Naive thymus-derived CD8-positive, alpha-beta T cell (primary cell): ENCODE measurements at regions not wholly inside any gene's neighbourhood (a gene's known extent, or its start where the extent isn't known, plus 50 kb on each side); places are given as distances from the start of the nearest gene placed in this dataset.
"Not testable (repeated sequence)": the region's sequence is repeated elsewhere in the genome, so short reads cannot be mapped to it uniquely, and the experiment has no call there.

ENCODE experiments used
- ATAC-seq, 2 donors: fragments of 150-1000 bp; cut with Tn5 transposase in 1 of 2; sonication (Bioruptor Pico), chemical (Tn5 transposase) in 1 of 2; 1 replicate in 1 of 2; 2 replicates in 1 of 2; pipeline ENCODE4 v1.10.0; 2021; ENCODE audit warnings: mild to moderate bottlenecking in 2 of 2, moderate library complexity in 2 of 2
- POLR2A ChIA-PET: fragments of 350-600 bp; sonication (Branson Sonifier 250); formaldehyde crosslinking; loops from one replicate; lab custom pipeline; 2021; ENCODE audit warnings: antibody characterized with exemption; lab: Charles Lee
- DNase-seq, 10 donors: peaks; one replicate each; pipeline versions ENCODE4 v3.0.0 to v3.0.0-alpha.2; 2020 to 2022
- H3K27ac Mint-ChIP-seq, 10 donors: one replicate each; pipeline ENCODE4 v1.8.0; 2020 to 2022; ENCODE audit warnings: mild to moderate bottlenecking in 10 of 10, mixed read lengths in 10 of 10, moderate library complexity in 4 of 10, inconsistent platforms in 1 of 10
- H3K27me3 Mint-ChIP-seq, 5 donors: one replicate each; pipeline ENCODE4 v1.8.0; 2021 to 2022; ENCODE audit warnings: mixed read lengths in 5 of 5
- H3K36me3 Mint-ChIP-seq, 3 donors: one replicate each; pipeline ENCODE4 v1.8.0; 2020 to 2022; ENCODE audit warnings: mixed read lengths in 3 of 3, mild to moderate bottlenecking in 2 of 3, inconsistent platforms in 1 of 3
- H3K4me1 Mint-ChIP-seq, 4 donors: one replicate each; pipeline ENCODE4 v1.8.0; 2021 to 2022; ENCODE audit warnings: mixed read lengths in 4 of 4
- H3K4me3 Mint-ChIP-seq, 10 donors: one replicate each; pipeline ENCODE4 v1.8.0; 2020 to 2022; ENCODE audit warnings: mild to moderate bottlenecking in 10 of 10, mixed read lengths in 10 of 10, moderate library complexity in 6 of 10, inconsistent platforms in 1 of 10
- H3K9me3 Mint-ChIP-seq, 9 donors: one replicate each; pipeline ENCODE4 v1.8.0; 2020 to 2022; ENCODE audit warnings: mixed read lengths in 9 of 9, mild to moderate bottlenecking in 3 of 9, inconsistent platforms in 1 of 9, moderate library complexity in 1 of 9

- Mint-ChIP-seq H3K27me3 (no peaks in the 10 kb centered on the region), H3K9me3 (peaks cover 0 to 11% (median 8%) of the 10 kb centered on the region in 9 donors), H3K4me3 (no peak overlapping the region), H3K27ac (no peak overlapping the region), H3K36me3 (peaks cover 0 to 7% (median 0%) of the 10 kb centered on the region in 3 donors), H3K4me1 (no peaks in the 10 kb centered on the region)
- POLR2A ChIA-PET, result no interaction called here
- ATAC-seq (no peak), DNase-seq (no peak)
Observed at GRCh38 chr6:66051812-66052211, 344.8 kb upstream of the EYS start.

- Mint-ChIP-seq H3K9me3 (peaks cover 0 to 29% (median 10%) of the 10 kb centered on the region in 9 donors), H3K36me3 (peaks cover 0 to 11% (median 0%) of the 10 kb centered on the region in 3 donors), H3K4me3 (no peak overlapping the region), H3K4me1 (no peaks in the 10 kb centered on the region), H3K27ac (no peak overlapping the region), H3K27me3 (no peaks in the 10 kb centered on the region)
- POLR2A ChIA-PET, result no interaction called here
- DNase-seq (no peak), ATAC-seq (no peak)
Observed at GRCh38 chr6:66048684-66049474, 341.9 kb upstream of the EYS start.

GRCh38 chr6:66032626-66033025 lies 325.6 kb upstream of the EYS start:
- POLR2A ChIA-PET, result no interaction called here
- H3K27me3 Mint-ChIP-seq, result no peaks in the 10 kb centered on the region
- no peak overlapping the region for H3K4me3 Mint-ChIP-seq
- H3K4me1 Mint-ChIP-seq, result no peaks in the 10 kb centered on the region
- no peak for DNase-seq
- no peaks in the 10 kb centered on the region for H3K36me3 Mint-ChIP-seq
- no peak overlapping the region for H3K27ac Mint-ChIP-seq
- peaks cover 0 to 20% (median 9%) of the 10 kb centered on the region in 9 donors for H3K9me3 Mint-ChIP-seq
- ATAC-seq, result no peak

- Mint-ChIP-seq H3K27ac (no peak overlapping the region), H3K9me3 (peaks cover 0 to 21% (median 8%) of the 10 kb centered on the region in 9 donors), H3K27me3 (no peaks in the 10 kb centered on the region), H3K4me3 (no peak overlapping the region), H3K36me3 (no peaks in the 10 kb centered on the region), H3K4me1 (no peaks in the 10 kb centered on the region)
- DNase-seq (no peak), ATAC-seq (no peak)
- POLR2A ChIA-PET, result no interaction called here
Observed at GRCh38 chr6:66029391-66029790, 322.4 kb upstream of the EYS start.

DNA sequence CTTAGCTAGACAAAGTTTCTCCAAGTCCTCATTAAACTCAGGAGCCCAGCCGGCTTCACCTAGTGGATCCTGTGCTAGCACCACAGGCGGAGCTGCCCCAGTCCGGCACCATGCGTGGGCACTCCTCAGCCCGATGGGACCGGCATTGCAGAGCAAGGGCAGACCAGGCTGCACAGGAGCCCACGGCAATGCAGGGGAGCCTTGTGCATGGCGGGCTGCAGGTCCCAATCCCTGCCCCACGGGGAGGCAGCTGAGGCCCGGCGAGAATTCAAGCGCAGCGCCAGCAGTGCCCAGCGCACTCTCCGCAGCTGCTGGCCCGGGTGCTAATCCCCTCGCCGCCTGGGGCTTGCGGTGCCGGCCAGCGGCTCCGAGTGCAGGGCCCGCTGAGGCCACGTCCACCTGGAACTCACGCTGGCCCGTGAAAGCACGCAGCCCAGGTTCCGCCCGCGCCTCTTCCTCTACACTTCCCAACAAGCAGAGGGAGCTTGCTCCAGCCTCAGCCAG lies 292.3 kb upstream of the EYS start:
- Mint-ChIP-seq H3K36me3 (no peaks in the 10 kb centered on the region), H3K9me3 (peaks cover 0 to 14% (median 4%) of the 10 kb centered on the region in 9 donors), H3K27ac (no peak overlapping the region), H3K4me1 (no peaks in the 10 kb centered on the region), H3K4me3 (no peak overlapping the region), H3K27me3 (no peaks in the 10 kb centered on the region)
- POLR2A ChIA-PET, result no interaction called here
- DNase-seq (no peak), ATAC-seq (no peak)

DNA sequence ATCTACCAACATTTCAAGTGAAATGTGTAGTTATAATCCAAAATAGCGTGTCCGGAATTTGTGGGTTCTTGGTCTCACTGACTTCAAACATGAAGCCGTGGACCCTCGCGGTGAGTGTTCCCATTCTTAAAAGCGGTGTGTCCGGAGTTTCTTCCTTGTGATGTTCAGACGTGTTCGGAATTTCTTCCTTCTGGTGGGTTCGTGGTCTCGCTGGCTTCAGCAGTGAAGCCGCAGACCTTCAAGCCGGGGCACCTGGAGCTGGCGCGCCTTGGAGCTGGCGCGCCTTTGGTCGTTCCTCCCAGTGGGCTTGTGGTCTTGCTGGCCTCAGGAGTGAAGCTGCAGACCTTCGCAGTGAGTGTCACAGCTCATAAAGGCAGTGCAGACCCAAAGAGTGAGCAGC lies 291.5 kb upstream of the EYS start:
- Mint-ChIP-seq H3K9me3 (peaks cover 0 to 15% (median 4%) of the 10 kb centered on the region in 9 donors), H3K27ac (no peak overlapping the region), H3K27me3 (no peaks in the 10 kb centered on the region), H3K4me1 (no peaks in the 10 kb centered on the region), H3K4me3 (no peak overlapping the region), H3K36me3 (no peaks in the 10 kb centered on the region)
- ATAC-seq, result no peak
- no peak for DNase-seq
- POLR2A ChIA-PET, result no interaction called here

DNA sequence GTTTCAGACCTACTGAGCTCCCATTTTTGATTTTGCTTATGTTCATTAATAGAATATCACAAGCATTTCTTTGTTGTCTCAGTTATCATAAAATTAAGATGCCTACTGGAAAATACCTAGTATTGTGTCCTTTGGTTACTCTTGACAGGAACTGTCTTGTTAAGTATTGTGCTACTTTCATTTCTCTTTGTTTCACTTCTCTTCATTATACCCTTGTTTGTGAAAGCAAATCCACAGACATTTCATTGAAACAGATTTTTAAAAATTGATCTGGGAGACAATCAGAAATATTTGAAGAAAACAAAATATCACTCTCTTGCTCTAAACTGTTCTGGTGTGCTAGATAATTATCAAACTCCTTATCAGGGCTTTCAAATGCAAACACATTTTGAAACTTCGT lies 290.5 kb upstream of the EYS start:
- no peak overlapping the region for H3K27ac Mint-ChIP-seq

GRCh38 chr6:65996096-65996495 lies 289.1 kb upstream of the EYS start:
- no peak for DNase-seq
- H3K27ac Mint-ChIP-seq, result no peak overlapping the region
- H3K27me3 Mint-ChIP-seq, result no peaks in the 10 kb centered on the region
- no peak for ATAC-seq
- POLR2A ChIA-PET, result no interaction called here
- no peak overlapping the region for H3K4me3 Mint-ChIP-seq
- H3K4me1 Mint-ChIP-seq, result no peaks in the 10 kb centered on the region
- H3K9me3 Mint-ChIP-seq, result peaks cover 0 to 24% (median 4%) of the 10 kb centered on the region in 9 donors
- H3K36me3 Mint-ChIP-seq, result no peaks in the 10 kb centered on the region

More for the DNA sequence above, 290.5 kb upstream of the EYS start:
- Mint-ChIP-seq H3K4me3 (no peak overlapping the region), H3K9me3 (peaks cover 0 to 21% (median 4%) of the 10 kb centered on the region in 9 donors), H3K27me3 (no peaks in the 10 kb centered on the region), H3K36me3 (no peaks in the 10 kb centered on the region), H3K4me1 (no peaks in the 10 kb centered on the region)
- POLR2A ChIA-PET, result no interaction called here
- no peak for DNase-seq
- no peak for ATAC-seq

DNA sequence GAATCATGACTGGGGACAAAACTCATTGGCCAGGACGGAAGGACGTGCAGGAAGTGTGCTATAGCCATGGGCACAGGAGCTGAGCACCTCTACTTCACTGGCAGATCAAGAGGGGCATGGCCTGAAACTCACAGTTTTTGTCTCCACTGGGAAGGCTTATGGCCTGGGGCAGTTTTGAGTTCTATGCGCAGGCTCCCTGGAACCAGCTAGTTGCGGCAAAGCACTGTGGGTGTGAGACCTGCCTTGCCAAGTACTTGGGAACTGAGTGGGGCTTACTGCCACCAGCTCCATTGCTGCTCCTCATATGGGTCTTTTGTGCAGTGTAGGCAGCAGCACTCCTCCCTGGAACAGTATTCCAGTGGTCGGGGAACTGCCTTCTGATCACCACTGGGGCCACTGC lies 282.6 kb upstream of the EYS start:
- POLR2A ChIA-PET, result no interaction called here
- Mint-ChIP-seq H3K27me3 (no peaks in the 10 kb centered on the region), H3K4me1 (no peaks in the 10 kb centered on the region), H3K27ac (no peak overlapping the region), H3K4me3 (no peak overlapping the region), H3K9me3 (peaks cover 0 to 31% (median 9%) of the 10 kb centered on the region in 9 donors), H3K36me3 (no peaks in the 10 kb centered on the region)
- ATAC-seq, result no peak
- DNase-seq, result no peak

DNA sequence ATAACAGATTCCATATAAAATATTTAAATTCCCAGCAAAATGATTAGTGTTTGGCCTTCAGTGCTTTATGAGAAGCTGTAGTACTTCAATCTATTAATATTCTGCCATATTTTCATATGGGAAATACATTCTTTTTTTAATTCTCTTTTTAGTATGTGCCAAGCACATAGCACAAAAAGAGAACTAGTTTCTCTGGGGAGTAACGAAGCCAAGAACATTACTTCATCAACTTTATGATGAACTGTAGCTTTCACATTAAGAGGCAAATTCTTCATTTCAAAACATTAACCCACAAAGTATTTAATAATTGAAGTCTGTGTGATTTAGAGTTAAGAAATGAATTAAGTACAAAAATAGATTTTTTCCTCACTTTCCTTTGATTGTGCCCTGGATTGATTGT lies 281.0 kb upstream of the EYS start:
- Mint-ChIP-seq H3K27me3 (no peaks in the 10 kb centered on the region), H3K36me3 (no peaks in the 10 kb centered on the region), H3K4me3 (no peak overlapping the region), H3K27ac (no peak overlapping the region), H3K9me3 (peaks cover 0 to 31% (median 9%) of the 10 kb centered on the region in 9 donors), H3K4me1 (no peaks in the 10 kb centered on the region)
- no peak for DNase-seq
- POLR2A ChIA-PET, result no interaction called here
- no peak for ATAC-seq

DNA sequence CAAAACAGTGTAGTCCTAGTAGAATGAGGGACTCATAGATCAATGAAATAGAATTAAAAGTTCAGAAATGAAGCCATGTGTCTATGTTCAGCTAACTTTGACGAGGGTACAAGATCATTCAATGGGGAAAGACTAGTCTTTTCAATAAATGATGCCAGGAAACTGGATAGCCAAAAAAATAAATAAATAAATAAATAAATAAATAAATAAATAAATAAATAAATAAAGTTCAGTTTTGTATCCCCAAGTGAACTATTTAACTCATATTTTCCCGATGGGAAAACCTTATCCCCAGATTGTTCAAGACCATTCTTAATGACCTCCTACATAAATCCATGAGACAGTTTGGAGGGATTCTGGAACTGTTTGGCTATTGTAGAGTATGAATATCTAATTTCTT lies 277.1 kb upstream of the EYS start:
- Mint-ChIP-seq H3K36me3 (peaks cover 0 to 6% (median 0%) of the 10 kb centered on the region in 3 donors), H3K4me3 (no peak overlapping the region), H3K4me1 (no peaks in the 10 kb centered on the region), H3K27me3 (no peaks in the 10 kb centered on the region), H3K9me3 (peaks cover 6 to 38% (median 11%) of the 10 kb centered on the region in 9 donors), H3K27ac (no peak overlapping the region)
- POLR2A ChIA-PET, result no interaction called here
- DNase-seq (no peak), ATAC-seq (no peak)

- H3K27ac Mint-ChIP-seq, result no peak overlapping the region
- DNase-seq, result no peak
- H3K4me3 Mint-ChIP-seq, result no peak overlapping the region
- POLR2A ChIA-PET, result no interaction called here
- H3K4me1 Mint-ChIP-seq, result no peaks in the 10 kb centered on the region
- ATAC-seq, result no peak
- peaks cover 0 to 6% (median 0%) of the 10 kb centered on the region in 3 donors for H3K36me3 Mint-ChIP-seq
- no peaks in the 10 kb centered on the region for H3K27me3 Mint-ChIP-seq
- peaks cover 2 to 38% (median 16%) of the 10 kb centered on the region in 9 donors for H3K9me3 Mint-ChIP-seq
Observed at GRCh38 chr6:65979120-65979519, 272.1 kb upstream of the EYS start.

DNA sequence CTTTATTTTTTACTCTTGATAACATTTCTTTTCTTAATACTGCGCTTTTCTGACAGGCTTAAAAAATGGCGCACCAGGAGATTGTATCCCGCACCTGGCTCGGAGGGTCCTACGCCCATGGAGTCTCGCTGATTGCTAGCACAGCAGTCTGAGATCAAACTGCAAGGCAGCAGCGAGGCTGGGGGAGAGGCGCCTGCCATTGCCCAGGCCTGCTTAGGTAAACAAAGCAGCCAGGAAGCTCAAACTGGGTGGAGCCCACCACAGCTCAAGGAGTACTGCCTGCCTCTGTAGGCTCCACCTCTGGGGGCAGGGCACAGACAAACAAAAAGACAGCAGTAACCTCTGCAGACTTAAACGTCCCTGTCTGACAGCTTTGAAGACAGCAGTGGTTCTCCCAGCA lies 264.2 kb upstream of the EYS start:
- H3K27ac Mint-ChIP-seq, ATAC-seq, H3K4me3 Mint-ChIP-seq, H3K4me1 Mint-ChIP-seq, POLR2A ChIA-PET, H3K36me3 Mint-ChIP-seq, H3K27me3 Mint-ChIP-seq, DNase-seq: not testable (repeated sequence)
- H3K9me3 Mint-ChIP-seq, result peaks cover 0 to 15% (median 6%) of the 10 kb centered on the region in 9 donors

DNA sequence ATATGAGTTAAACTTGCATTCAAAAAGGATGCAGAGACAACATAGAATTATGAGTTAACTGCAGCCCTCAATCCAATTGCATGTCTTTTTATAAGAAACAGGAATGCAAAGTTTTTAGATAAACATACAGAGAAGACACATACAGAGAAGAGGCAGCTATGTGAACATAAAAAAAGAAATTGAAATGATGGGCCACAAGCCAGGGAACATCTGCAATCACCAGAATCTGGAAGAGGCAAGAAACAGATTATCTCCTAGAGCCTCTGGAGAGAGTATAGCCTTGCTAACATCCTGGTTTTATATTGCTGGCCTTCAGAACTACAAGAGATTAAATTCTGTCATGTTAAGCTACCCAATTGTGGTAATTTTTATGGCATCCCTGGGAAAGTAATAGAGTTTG lies 257.2 kb upstream of the EYS start:
- ATAC-seq (no peak), DNase-seq (no peak)
- POLR2A ChIA-PET, result no interaction called here
- no peaks in the 10 kb centered on the region for H3K4me1 Mint-ChIP-seq
- H3K27ac Mint-ChIP-seq, result no peak overlapping the region
- H3K36me3 Mint-ChIP-seq, result no peaks in the 10 kb centered on the region
- no peaks in the 10 kb centered on the region for H3K27me3 Mint-ChIP-seq
- H3K9me3 Mint-ChIP-seq, result peaks cover 0 to 19% (median 1%) of the 10 kb centered on the region in 9 donors
- no peak overlapping the region for H3K4me3 Mint-ChIP-seq
